ENCODE measurements at regions not wholly inside any gene's neighbourhood (a gene's known extent, or its start where the extent isn't known, plus 50 kb on each side); places are given as distances from the start of the nearest gene placed in this dataset.
A peak's percentile ranks its signal among the peaks of the same experiment; 100 is the strongest.

DNA sequence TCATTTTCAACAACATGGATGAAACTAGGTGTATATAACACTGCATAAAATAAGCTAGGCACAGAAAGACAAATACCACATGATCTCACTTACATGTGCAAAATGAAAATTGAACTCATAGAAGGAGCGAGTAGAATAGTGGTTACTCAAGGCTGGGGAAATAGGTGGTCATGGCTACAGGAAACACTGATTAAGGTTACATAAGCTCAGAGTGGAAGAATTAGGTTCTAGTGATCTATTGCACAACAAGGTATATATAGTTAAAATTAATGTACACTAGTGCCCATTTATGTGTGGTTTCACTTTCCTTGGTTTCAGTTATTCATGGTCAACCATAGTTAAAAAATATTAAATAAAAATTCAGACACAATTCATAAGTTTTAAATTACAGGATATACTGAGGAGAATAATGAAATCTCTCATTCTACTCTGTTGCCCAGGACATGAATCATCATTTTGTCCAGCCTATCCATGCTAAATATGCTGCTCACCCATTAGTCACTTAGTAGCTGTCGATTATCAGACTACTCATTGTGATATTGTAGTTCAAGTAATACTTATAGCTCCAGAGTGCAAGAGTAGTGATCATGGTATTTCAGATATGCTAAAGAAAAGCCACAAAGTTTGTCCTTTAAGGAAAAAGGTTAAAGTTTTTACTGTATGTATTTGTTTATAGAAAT is 1530.9 kb upstream of the LRRTM1 start:
- peak; percentile 7 for DNase-seq (ENCODE audit: low read depth)
- TF ChIP-seq CTCF (IDR thresholded peaks at IDR 0.05; ENCODE audit: insufficient read depth, low read length) = no peak
- H3K4me3 ChIP-seq (ENCODE audit: low read depth, low read length) = no peak overlapping the region

DNA sequence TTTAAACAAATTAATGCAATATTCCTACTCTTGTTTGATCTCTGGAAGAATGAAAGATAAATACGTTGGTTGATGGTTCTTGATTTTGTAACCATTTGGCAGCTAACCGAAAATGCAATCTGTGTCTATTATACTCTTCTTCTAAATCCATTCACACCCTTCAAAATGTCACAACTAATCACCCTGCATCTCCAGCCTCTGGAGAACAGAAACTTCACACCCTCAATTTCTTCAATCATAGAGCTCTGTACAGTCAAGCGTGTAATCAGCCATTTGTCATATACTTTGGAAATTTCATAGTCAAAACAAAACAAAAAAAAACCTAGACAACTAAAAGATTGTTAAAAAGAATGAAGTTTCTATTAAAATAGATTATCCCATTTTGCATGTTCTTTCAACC is 1482.3 kb upstream of the LRRTM1 start:
- no peak for DNase-seq (ENCODE audit: low read depth)
- no peak overlapping the region for H3K4me3 ChIP-seq (ENCODE audit: low read depth, low read length)
- TF ChIP-seq CTCF (IDR thresholded peaks at IDR 0.05; ENCODE audit: insufficient read depth, low read length) = no peak

GRCh38 chr2:81767187-81767912 is 1462.8 kb upstream of the LRRTM1 start:
- no peak overlapping the region for H3K4me3 ChIP-seq (ENCODE audit: low read depth, low read length)
- peak; percentile 33 for DNase-seq (ENCODE audit: low read depth)
- no peak for TF ChIP-seq CTCF (IDR thresholded peaks at IDR 0.05; ENCODE audit: insufficient read depth, low read length)

GRCh38 chr2:81747481-81748070 is 1443.0 kb upstream of the LRRTM1 start:
- TF ChIP-seq CTCF (IDR thresholded peaks at IDR 0.05; ENCODE audit: insufficient read depth, low read length) = no peak
- no peak for DNase-seq (ENCODE audit: low read depth)
- no peak overlapping the region for H3K4me3 ChIP-seq (ENCODE audit: low read depth, low read length)

GRCh38 chr2:81739966-81740365 is 1435.4 kb upstream of the LRRTM1 start:
- H3K4me3 ChIP-seq (ENCODE audit: low read depth, low read length) = no peak overlapping the region
- no peak for DNase-seq (ENCODE audit: low read depth)
- no peak for TF ChIP-seq CTCF (IDR thresholded peaks at IDR 0.05; ENCODE audit: insufficient read depth, low read length)

- H3K4me3 ChIP-seq (ENCODE audit: low read depth, low read length) = no peak overlapping the region
- DNase-seq (ENCODE audit: low read depth) = no peak
- no peak for TF ChIP-seq CTCF (IDR thresholded peaks at IDR 0.05; ENCODE audit: insufficient read depth, low read length)
Observed at GRCh38 chr2:81734981-81735380, 1430.4 kb upstream of the LRRTM1 start.

Data from fibroblast of the aortic adventitia (primary cell).